IMR-90 (cell line): ENCODE measurements at regions not wholly inside any gene's neighbourhood (a gene's known extent, or its start where the extent isn't known, plus 50 kb on each side); places are given as distances from the start of the nearest gene placed in this dataset.
A peak's percentile ranks its signal among the peaks of the same experiment; 100 is the strongest.

Source experiments
- ATAC-seq: fragments of 200-7000 bp; cut with Tn5 transposase; 2 replicates; pipeline ENCODE4 v1.9.1; 2020; ENCODE audit warnings: low read depth, mild to moderate bottlenecking, moderate library complexity
- BruUV-seq: library from RNA; stranded (reverse); fragments of 400-500 nt; replicated peaks from 2 replicates; lab custom pipeline; 2021; lab: Mats Ljungman, UMichigan
- CTCF ChIA-PET: fragments of 300-600 bp; formaldehyde crosslinking; extraction: SDS; loops from one replicate; lab custom pipeline; 2021; ENCODE audit warnings: antibody characterized with exemption; lab: Yijun Ruan, JAX
- POLR2A ChIA-PET: fragments of 300-600 bp; sonication (Branson Sonifier 250); formaldehyde crosslinking; loops from one replicate; lab custom pipeline; 2022; ENCODE audit warnings: antibody characterized with exemption; ENCODE audit not compliant: unreplicated experiment; lab: Charles Lee
- DNase-seq: peaks from one replicate; pipeline ENCODE4 v3.0.0; 2013
- H2AFZ ChIP-seq: replicated peaks from 2 replicates; pipeline ENCODE3; 2013; ENCODE audit warnings: low read length, mild to moderate bottlenecking; ENCODE audit not compliant: poor library complexity
- H2AK5ac ChIP-seq: 2 replicates; pipeline ENCODE4 v1.6.1; 2013; ENCODE audit warnings: low read depth, low read length, inconsistent platforms
- H2AK9ac ChIP-seq: replicated peaks from 2 replicates; pipeline ENCODE3; 2013; ENCODE audit warnings: mild to moderate bottlenecking, low read depth, low read length, moderate library complexity; ENCODE audit not compliant: poor library complexity
- H2BK120ac ChIP-seq: 2 replicates; pipeline ENCODE4 v1.6.1; 2013; ENCODE audit warnings: low read depth, low read length, inconsistent platforms
- H2BK15ac ChIP-seq: 3 replicates; pipeline ENCODE4 v1.6.1; 2013; ENCODE audit warnings: low read depth, low read length, inconsistent platforms
- H2BK20ac ChIP-seq: 2 replicates; pipeline ENCODE4 v1.6.1; 2013; ENCODE audit warnings: low read depth, mild to moderate bottlenecking, inconsistent platforms, low read length, moderate library complexity
- H2BK5ac ChIP-seq: 2 replicates; pipeline ENCODE4 v1.6.1; 2013; ENCODE audit warnings: mild to moderate bottlenecking, low read depth, low read length, inconsistent platforms; ENCODE audit not compliant: poor library complexity, severe bottlenecking
- H3K14ac ChIP-seq: replicated peaks from 2 replicates; pipeline ENCODE4 v1.6.1; 2013; ENCODE audit warnings: low read depth, low read length, inconsistent platforms
- H3K18ac ChIP-seq: 2 replicates; pipeline ENCODE4 v1.6.1; 2013; ENCODE audit warnings: low read depth, low read length, control low read depth
- H3K23ac ChIP-seq: 2 replicates; pipeline ENCODE4 v1.6.1; 2013; ENCODE audit warnings: low read depth, low read length, inconsistent platforms
- H3K27ac ChIP-seq: 2 replicates; pipeline ENCODE4 v1.5.1; 2013; ENCODE audit warnings: mild to moderate bottlenecking, control low read depth, low read length; ENCODE audit not compliant: insufficient read depth
- H3K27me3 ChIP-seq: 2 replicates; pipeline ENCODE4 v1.6.1; 2013; ENCODE audit warnings: low read length; ENCODE audit not compliant: control insufficient read depth, insufficient read depth
- H3K36me3 ChIP-seq: 2 replicates; pipeline ENCODE4 v1.6.1; 2013; ENCODE audit warnings: low read length, mixed read lengths; ENCODE audit not compliant: control insufficient read depth, insufficient read depth
- H3K4ac ChIP-seq: 2 replicates; pipeline ENCODE4 v1.6.1; 2013; ENCODE audit warnings: low read depth, low read length, inconsistent platforms
- H3K4me1 ChIP-seq: 2 replicates; pipeline ENCODE4 v1.6.1; 2013; ENCODE audit warnings: low read length, mixed read lengths; ENCODE audit not compliant: control insufficient read depth, insufficient read depth
- H3K4me2 ChIP-seq: 2 replicates; pipeline ENCODE4 v1.6.1; 2013; ENCODE audit warnings: low read depth, mild to moderate bottlenecking, control low read depth, low read length, moderate library complexity
- H3K4me3 ChIP-seq: 2 replicates; pipeline ENCODE4 v1.5.1; 2013; ENCODE audit warnings: low read depth, mild to moderate bottlenecking, control low read depth, low read length, moderate library complexity; ENCODE audit not compliant: insufficient read depth
- H3K56ac ChIP-seq: 2 replicates; pipeline ENCODE4 v1.6.1; 2013; ENCODE audit warnings: low read length, inconsistent platforms; ENCODE audit not compliant: insufficient read depth; ENCODE audit errors: extremely low read depth
- H3K79me1 ChIP-seq, 2 experiments: 2 replicates each; pipeline ENCODE4 v1.6.1; 2013; ENCODE audit warnings: low read length in 2 of 2, inconsistent platforms in 1 of 2, low read depth in 1 of 2
- H3K9ac ChIP-seq: 2 replicates; pipeline ENCODE4 v1.6.1; 2013; ENCODE audit warnings: low read depth, low read length, control low read depth
- H3K9me1 ChIP-seq: 2 replicates; pipeline ENCODE4 v1.6.1; 2013; ENCODE audit warnings: low read length, inconsistent platforms; ENCODE audit not compliant: insufficient read depth
- H3K9me3 ChIP-seq: 2 replicates; pipeline ENCODE4 v1.6.1; 2013; ENCODE audit warnings: low read length; ENCODE audit not compliant: control insufficient read depth, insufficient read depth
- H4K20me1 ChIP-seq: 2 replicates; pipeline ENCODE4 v1.6.1; 2013; ENCODE audit warnings: low read length, inconsistent platforms; ENCODE audit not compliant: insufficient read depth
- H4K5ac ChIP-seq: 2 replicates; pipeline ENCODE4 v1.6.1; 2013; ENCODE audit warnings: mild to moderate bottlenecking, low read depth, low read length, control low read depth
- H4K8ac ChIP-seq, 2 experiments: 2 replicates each; pipeline ENCODE4 v1.6.1; 2013; ENCODE audit warnings: low read depth in 2 of 2, low read length in 2 of 2, control low read depth in 1 of 2, inconsistent platforms in 1 of 2
- H4K91ac ChIP-seq: 2 replicates; pipeline ENCODE4 v1.6.1; 2013; ENCODE audit warnings: low read depth, low read length, inconsistent platforms; ENCODE audit not compliant: insufficient read depth
- BHLHE40 ChIP-seq: fragments of 150-350 bp; IDR thresholded peaks from 2 replicates; pipeline ENCODE4 v1.6.1; 2016; ENCODE audit warnings: mild to moderate bottlenecking, low read depth, low read length
- CEBPB ChIP-seq: IDR thresholded peaks from 2 replicates; pipeline ENCODE4 v1.6.1; 2012; ENCODE audit warnings: low read depth, low read length, improper control_type of control experiment
- CHD1 ChIP-seq: IDR thresholded peaks from 2 replicates; pipeline ENCODE4 v1.6.1; 2012; ENCODE audit warnings: low read depth, low read length, improper control_type of control experiment
- CTCF ChIP-seq: conservative IDR thresholded peaks from 2 replicates; pipeline ENCODE4 v1.5.1; 2012; ENCODE audit warnings: mild to moderate bottlenecking, low read depth, low read length, improper control_type of control experiment
- ELK1 ChIP-seq: fragments of 150-350 bp; IDR thresholded peaks from 2 replicates; pipeline ENCODE4 v1.6.1; 2016; ENCODE audit warnings: low read depth, mild to moderate bottlenecking, low read length, moderate library complexity, borderline replicate concordance
- FOS ChIP-seq: fragments of 150-350 bp; IDR thresholded peaks from 2 replicates; pipeline ENCODE4 v1.6.1; 2016; ENCODE audit warnings: low read depth, low read length
- MAFK ChIP-seq: IDR thresholded peaks from 2 replicates; pipeline ENCODE4 v1.6.1; 2012; ENCODE audit warnings: low read depth, low read length, improper control_type of control experiment
- MAZ ChIP-seq: IDR thresholded peaks from 2 replicates; pipeline ENCODE4 v1.6.1; 2012; ENCODE audit warnings: low read depth, mild to moderate bottlenecking, low read length, improper control_type of control experiment, moderate library complexity, borderline replicate concordance
- MXI1 ChIP-seq: IDR thresholded peaks from 2 replicates; pipeline ENCODE4 v1.6.1; 2012; ENCODE audit warnings: low read depth, mild to moderate bottlenecking, low read length, moderate library complexity, borderline replicate concordance
- NFE2L2 ChIP-seq: fragments of 150-350 bp; IDR thresholded peaks from 2 replicates; pipeline ENCODE4 v1.6.1; 2016; ENCODE audit warnings: low read depth, mild to moderate bottlenecking, low read length
- POLR2A ChIP-seq: IDR thresholded peaks from 2 replicates; pipeline ENCODE4 v1.6.1; 2012; ENCODE audit warnings: mild to moderate bottlenecking, low read depth, low read length
- RAD21 ChIP-seq: IDR thresholded peaks from 2 replicates; pipeline ENCODE4 v1.6.1; 2012; ENCODE audit warnings: low read length, improper control_type of control experiment
- RCOR1 ChIP-seq: IDR thresholded peaks from 2 replicates; pipeline ENCODE4 v1.6.1; 2012; ENCODE audit warnings: mild to moderate bottlenecking, low read length, improper control_type of control experiment; ENCODE audit not compliant: insufficient replicate concordance
- RFX5 ChIP-seq: IDR thresholded peaks from 2 replicates; pipeline ENCODE4 v1.8.0; 2012; ENCODE audit warnings: low read depth, mild to moderate bottlenecking, low read length, moderate library complexity
- SMC3 ChIP-seq: fragments of 150-350 bp; IDR thresholded peaks from 2 replicates; pipeline ENCODE4 v1.6.1; 2016; ENCODE audit warnings: low read depth, mild to moderate bottlenecking, antibody characterized with exemption, low read length, moderate library complexity
- USF2 ChIP-seq: fragments of 150-350 bp; IDR thresholded peaks from 2 replicates; pipeline ENCODE4 v1.6.1; 2017; ENCODE audit warnings: mild to moderate bottlenecking, antibody characterized with exemption, low read length, low read depth
- dilution Hi-C: fragments of 300-500 bp; cut with HindIII; formaldehyde crosslinking; loops from one replicate; pipeline ENCODE4 v1.14.3; 2018; ENCODE audit warnings: low sequenced_read_pairs; ENCODE audit not compliant: unreplicated experiment
- in situ Hi-C: fragments of 300-500 bp; cut with MboI; formaldehyde crosslinking; loops from 3 replicates; pipeline ENCODE4 v1.14.3; 2019; ENCODE audit warnings: low sequenced_read_pairs, inconsistent platforms, mixed read lengths
- intact Hi-C: fragments of 100-400 bp; cut with micrococcal nuclease; formaldehyde crosslinking; loops from 2 replicates; pipeline ENCODE4 v1.10.0; 2022

- Histone ChIP-seq H2BK15ac (no peak overlapping the region), H3K27me3 (no peaks in the 10 kb centered on the region), H2AK5ac (no peak overlapping the region), H3K4me2 (no peak overlapping the region), H4K8ac (no peak overlapping the region), H3K18ac (no peak overlapping the region), H3K9ac (no peak overlapping the region), H3K4ac (no peak overlapping the region), H3K79me1 (no peaks in the 10 kb centered on the region), H2BK120ac (no peak overlapping the region), H2BK20ac (no peak overlapping the region), H4K20me1 (no peaks in the 10 kb centered on the region), H2BK5ac (no peak overlapping the region), H3K14ac (no peak overlapping the region), H2AK9ac (no peak overlapping the region), H4K5ac (no peak overlapping the region), H3K4me3 (no peak overlapping the region), H3K56ac (no peak overlapping the region), H3K23ac (no peak overlapping the region), H2AFZ (no peak overlapping the region), H4K91ac (no peak overlapping the region), H3K36me3 (no peaks in the 10 kb centered on the region), H3K4me1 (peaks cover 9% of the 10 kb centered on the region), H3K27ac (no peak overlapping the region), H3K9me3 (no peaks in the 10 kb centered on the region), H3K9me1 (peaks cover 7% of the 10 kb centered on the region; the same call in 1 of the 2 replicates)
- no peak for TF ChIP-seq FOS
- no peak for TF ChIP-seq CEBPB
- no peak for TF ChIP-seq RAD21
- TF ChIP-seq CHD1: no peak
- TF ChIP-seq NFE2L2: no peak
- TF ChIP-seq RCOR1: no peak
- no peak for TF ChIP-seq CTCF
- TF ChIP-seq BHLHE40: no peak
- no peak for TF ChIP-seq MXI1
- no peak for TF ChIP-seq USF2
- no peak for TF ChIP-seq MAZ
- TF ChIP-seq POLR2A: no peak
- no peak for TF ChIP-seq ELK1
- TF ChIP-seq MAFK: no peak
- TF ChIP-seq SMC3: no peak
- no peak for TF ChIP-seq RFX5
- DNase-seq (no peak), ATAC-seq (peak; percentile 10; the same call in 1 of the 2 replicates)
- dilution Hi-C loops (no loop called here), intact Hi-C loops (loop anchor here (1.0 kb wide), 1 partner anchor 11 kb away; no protein-coding TSS in a partner anchor), in situ Hi-C loops (no loop called here)
- ChIA-PET POLR2A (no interaction called here), CTCF (interaction anchor here (0.6 to 0.8 kb wide), 3 partner anchors 12 to 1650 kb away, joined by 3 to 5 read pairs (median 3); no protein-coding TSS in a partner anchor)
- BruUV-seq: no TSS peak
Measured at GRCh38 chr11:88387957-88388356, 50.4 kb upstream of the CTSC start.
